ENCODE measurements at regions not wholly inside any gene's neighbourhood (a gene's known extent, or its start where the extent isn't known, plus 50 kb on each side); places are given as distances from the start of the nearest gene placed in this dataset.
"Not testable (repeated sequence)": the region's sequence is repeated elsewhere in the genome, so short reads cannot be mapped to it uniquely, and the experiment has no call there.

DNA sequence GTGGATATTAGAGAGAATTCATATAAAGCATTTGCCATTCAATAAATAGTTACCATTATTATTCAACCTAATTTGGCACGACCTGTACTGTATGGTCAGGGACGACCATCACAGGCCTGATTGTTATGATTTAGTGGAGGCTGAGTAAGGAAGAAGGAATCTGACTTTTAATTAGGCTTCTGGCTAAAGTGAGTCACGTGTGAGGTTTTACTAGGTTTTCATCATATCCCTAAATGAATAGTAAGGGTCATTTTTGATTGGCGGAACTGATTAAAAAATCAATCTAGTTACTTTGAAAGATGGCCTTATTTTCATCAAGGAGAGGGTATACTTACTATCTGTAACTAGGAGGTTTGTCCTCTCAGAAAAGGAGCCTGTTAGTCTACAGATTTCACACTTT, 143.4 kb downstream of the ADCYAP1 start:
- no peak for DNase-seq

- no peak for DNase-seq
Measured at GRCh38 chr18:1049173-1049572, 144.5 kb downstream of the ADCYAP1 start.

- no peak for DNase-seq
Measured at GRCh38 chr18:1050012-1050657, 145.5 kb downstream of the ADCYAP1 start.

DNA sequence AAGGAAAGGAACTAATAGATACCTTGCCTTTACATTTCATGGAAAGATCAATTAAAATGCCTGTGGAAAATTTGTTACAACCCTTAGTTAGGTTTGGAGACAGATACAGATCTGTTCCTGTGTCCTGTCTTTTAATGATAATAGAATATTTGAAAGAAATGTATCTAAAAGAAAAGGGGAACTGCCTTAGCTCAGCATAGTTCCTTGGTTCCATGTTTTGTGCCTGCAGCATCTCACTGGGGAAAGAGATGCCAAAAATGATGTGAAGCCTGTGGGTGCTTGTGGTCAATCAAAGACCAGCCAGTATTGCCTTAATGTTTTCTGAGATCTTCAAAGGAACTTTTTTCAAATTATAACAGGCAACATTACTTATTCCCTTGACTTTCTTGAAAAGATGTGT, 147.6 kb downstream of the ADCYAP1 start:
- DNase-seq = no peak

- DNase-seq = no peak
Measured at GRCh38 chr18:1053331-1054315, 149.0 kb downstream of the ADCYAP1 start.

GRCh38 chr18:1056404-1056803, 151.7 kb downstream of the ADCYAP1 start:
- DNase-seq = no peak

- no peak for DNase-seq
Measured at GRCh38 chr18:1057367-1057766, 152.7 kb downstream of the ADCYAP1 start.

DNA sequence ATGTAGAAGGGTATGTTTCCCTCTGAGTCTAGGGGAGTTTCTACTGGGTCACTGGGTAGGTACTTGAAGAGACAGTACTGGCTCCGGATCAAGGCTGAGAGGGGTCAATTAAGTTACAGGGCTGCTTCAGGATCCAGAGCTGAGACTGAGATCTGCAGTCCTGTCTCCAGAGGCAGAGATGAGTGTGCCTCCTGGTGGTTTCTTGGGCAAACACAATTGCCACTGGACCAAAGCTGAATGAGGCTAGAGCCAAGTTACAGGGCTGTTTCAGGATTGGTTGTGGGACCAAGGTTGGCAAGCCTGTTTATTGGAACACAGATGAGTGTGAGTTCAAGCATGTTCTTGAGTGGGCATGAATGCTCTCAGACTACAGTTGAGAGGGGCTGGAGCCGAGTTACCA, 157.9 kb downstream of the ADCYAP1 start:
- DNase-seq = no peak

DNA sequence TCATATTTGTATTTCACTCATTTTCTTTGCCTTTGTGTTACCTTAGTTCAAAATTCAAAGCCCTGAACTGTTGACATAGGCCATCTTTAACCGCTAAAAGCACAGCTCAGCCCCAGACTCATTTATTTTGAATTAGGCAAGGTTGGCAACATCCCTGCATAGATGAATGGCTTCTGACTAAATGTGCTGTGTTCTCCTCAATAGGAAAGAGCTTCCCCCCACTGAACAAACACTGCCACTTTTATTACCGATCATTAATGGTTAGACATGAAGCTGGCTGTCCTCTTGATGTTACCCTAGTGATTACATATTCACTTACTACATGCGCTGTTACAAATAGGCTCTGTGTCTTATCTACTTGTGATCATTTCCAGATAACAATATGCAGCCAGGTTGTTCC, 170.7 kb downstream of the ADCYAP1 start:
- peak; percentile 54 for DNase-seq

GRCh38 chr18:1075876-1076275, 171.2 kb downstream of the ADCYAP1 start:
- DNase-seq = no peak

DNA sequence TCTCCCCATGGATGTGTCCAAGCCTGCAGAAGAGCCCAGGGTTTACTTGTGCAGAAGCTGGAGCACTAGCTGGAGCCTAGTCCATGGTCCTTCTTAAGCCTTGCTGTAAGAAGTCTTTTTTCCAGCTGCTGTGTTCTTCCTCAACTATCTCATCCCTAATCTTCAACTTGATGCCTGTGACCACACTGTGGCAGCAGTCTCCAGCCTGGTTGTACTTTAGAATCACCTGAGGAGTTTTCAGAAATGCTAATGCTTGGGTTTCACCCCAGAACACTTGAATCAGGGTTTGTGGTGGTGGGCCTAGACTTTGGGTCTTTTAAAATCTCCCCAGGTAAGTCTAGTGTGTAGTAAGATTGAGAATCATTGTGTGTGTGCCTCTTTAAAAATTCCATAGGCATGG, 173.6 kb downstream of the ADCYAP1 start:
- DNase-seq = no peak

GRCh38 chr18:1083675-1084074, 179.0 kb downstream of the ADCYAP1 start:
- not testable (repeated sequence) for DNase-seq

DNA sequence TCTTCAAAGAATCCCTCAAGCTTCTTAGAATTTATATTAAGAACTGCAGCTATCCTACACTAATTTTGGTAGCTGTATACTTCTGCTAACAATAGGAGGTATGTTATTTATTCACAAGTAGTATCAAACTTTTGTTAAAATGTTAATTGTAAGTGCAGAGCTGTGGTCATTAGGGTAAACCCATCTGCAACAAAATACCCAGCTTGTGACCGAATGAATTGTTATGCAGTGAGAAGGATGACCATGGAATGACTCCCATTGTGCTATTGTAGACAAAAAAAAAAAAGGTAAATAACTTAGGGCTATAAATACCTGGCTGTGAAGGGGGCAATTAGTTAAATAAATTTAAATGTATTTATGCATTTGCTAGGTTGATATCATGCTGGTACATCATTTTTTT, 186.1 kb downstream of the ADCYAP1 start:
- DNase-seq = no peak

DNA sequence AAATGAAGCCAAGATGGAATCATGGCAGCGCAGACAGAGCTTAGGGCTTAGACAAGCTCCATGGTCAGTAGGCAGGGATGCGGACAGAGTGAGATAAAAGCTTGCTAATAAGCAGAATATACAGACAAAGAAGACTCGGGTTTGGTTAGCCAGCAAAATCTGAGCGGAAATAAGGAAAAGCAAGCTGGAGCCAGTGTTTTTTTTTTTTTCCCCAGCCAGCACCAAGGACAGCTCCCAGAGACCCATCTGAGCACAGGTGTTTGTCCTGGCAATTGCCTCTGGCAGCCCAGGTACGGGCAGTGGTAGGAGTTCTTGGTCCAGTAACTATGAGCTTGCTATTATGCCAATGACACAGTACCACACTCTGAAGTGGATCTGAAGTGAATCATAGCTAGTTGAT, 187.6 kb downstream of the ADCYAP1 start:
- DNase-seq = no peak

DNA sequence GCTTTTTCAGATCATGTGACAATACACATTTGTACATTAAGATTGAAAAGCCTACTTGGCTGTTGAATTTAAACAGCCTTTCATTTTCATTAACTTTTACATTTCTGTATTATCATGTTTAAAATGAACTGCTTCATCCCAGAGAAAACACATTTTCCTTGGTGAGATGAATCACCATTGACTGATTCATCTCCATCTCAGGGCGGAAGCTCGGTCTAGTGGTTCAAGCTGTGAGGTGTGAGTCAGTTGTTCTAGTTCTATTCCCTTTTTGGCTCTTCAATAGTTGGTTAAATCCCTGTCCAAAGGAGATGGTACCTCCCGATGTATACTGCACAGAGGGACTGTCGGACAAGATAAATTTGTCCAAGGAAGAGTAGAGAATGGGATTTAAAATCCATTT, 189.7 kb downstream of the ADCYAP1 start:
- no peak for DNase-seq

- DNase-seq = not testable (repeated sequence)
Measured at GRCh38 chr18:1097991-1098735, 193.5 kb downstream of the ADCYAP1 start.

DNA sequence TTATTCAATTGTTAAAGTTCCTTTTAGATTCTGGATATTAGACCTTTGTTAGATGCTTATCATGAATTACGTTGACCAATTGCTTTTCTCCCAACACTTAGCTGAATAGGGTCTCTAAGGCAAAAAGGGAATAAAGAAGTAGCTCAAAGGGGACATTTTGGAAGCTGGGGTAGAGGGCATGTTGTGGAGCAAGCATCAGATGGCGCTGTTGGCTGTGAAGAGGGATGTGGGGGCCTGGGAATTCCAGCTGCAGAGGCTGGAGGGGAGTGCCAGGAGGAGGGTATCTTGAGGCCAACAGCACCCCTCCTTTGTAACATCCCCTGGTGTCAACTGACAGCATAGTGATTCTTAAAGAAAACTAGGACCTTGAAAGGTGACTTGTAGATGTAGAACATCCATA, 198.2 kb downstream of the ADCYAP1 start:
- no peak for DNase-seq

GRCh38 chr18:1103537-1103936, 198.9 kb downstream of the ADCYAP1 start:
- no peak for DNase-seq

GRCh38 chr18:1104181-1104881, 199.7 kb downstream of the ADCYAP1 start:
- no peak for DNase-seq

GRCh38 chr18:1124495-1124894, 219.8 kb downstream of the ADCYAP1 start:
- no peak for DNase-seq

DNA sequence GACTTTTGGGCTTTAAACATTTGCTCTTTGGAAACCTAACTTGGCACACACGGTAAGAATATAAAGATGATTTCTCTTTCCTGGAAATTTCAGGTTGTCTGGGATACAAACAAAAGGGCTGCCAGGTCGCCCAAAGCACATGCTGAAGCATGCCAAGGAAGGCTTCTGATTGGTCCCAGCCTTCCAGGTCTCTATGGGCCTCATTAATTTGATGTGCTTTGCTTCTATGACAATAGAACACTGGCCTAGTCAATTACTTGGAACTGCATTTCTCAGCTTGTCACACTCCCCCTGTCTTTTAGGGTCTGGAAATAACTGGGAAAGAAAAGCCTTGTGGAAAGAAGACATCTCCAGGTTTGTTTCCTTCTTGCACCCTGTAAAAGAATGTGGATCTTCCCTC, 228.9 kb downstream of the ADCYAP1 start:
- DNase-seq = no peak

DNA sequence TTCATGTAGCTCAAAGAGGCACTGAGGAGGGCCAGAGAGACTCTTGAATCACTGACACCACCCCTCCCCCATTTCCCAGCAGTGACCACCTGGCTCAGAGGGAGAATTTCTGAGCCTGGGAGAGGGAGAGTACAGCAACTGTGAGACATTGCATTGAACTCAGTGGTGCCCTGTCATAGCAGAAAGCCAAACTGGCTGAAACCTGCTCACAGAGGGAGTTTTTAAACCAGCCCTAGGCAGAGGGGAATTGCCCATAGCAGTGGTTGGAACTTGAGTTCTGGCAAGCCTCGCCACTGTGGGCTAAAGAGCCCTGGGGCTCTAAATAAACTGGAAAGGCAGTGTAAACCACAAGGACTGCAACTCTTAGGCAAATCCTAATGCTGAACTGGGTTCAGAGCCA, 243.1 kb downstream of the ADCYAP1 start:
- DNase-seq = no peak

DNA sequence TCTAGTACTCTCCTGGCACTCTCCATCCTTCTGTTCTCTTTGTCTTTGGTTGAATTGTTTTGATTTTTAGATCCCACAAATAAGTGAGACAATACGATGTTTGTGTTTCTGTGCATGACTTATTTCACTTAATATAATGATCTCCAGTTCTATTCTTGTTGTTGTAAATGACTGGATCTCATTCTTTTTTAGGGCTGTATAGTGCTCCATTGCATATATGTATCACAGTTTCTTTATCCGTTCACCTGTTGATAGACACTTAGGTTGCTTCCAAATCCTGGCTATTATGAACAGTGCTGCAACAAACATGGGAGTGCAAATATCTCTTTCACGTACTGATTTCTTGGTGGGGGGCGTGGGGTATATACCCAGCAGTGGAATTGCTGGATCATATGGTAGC, 245.0 kb downstream of the ADCYAP1 start:
- DNase-seq = no peak

Measured in NCI-H1105 (cell line).